ENCODE measurements at regions not wholly inside any gene's neighbourhood (a gene's known extent, or its start where the extent isn't known, plus 50 kb on each side); places are given as distances from the start of the nearest gene placed in this dataset.
A peak's percentile ranks its signal among the peaks of the same experiment; 100 is the strongest.

- TF ChIP-seq CEBPZ (IDR thresholded peaks at IDR 0.05; ENCODE audit: low read length) = no peak
- TF ChIP-seq GATAD1 (CRISPR knock-in tag; IDR thresholded peaks at IDR 0.05) = no peak
- TF ChIP-seq, protein P1, sequence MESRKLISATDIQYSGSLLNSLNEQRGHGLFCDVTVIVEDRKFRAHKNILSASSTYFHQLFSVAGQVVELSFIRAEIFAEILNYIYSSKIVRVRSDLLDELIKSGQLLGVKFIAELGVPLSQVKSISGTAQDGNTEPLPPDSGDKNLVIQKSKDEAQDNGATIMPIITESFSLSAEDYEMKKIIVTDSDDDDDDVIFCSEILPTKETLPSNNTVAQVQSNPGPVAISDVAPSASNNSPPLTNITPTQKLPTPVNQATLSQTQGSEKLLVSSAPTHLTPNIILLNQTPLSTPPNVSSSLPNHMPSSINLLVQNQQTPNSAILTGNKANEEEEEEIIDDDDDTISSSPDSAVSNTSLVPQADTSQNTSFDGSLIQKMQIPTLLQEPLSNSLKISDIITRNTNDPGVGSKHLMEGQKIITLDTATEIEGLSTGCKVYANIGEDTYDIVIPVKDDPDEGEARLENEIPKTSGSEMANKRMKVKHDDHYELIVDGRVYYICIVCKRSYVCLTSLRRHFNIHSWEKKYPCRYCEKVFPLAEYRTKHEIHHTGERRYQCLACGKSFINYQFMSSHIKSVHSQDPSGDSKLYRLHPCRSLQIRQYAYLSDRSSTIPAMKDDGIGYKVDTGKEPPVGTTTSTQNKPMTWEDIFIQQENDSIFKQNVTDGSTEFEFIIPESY (CRISPR knock-in tag; IDR thresholded peaks at IDR 0.05) = no peak
- no peak for TF ChIP-seq TMF1 (CRISPR knock-in tag; IDR thresholded peaks at IDR 0.05; ENCODE audit: low read depth)
- no peak for TF ChIP-seq ELK4 (CRISPR knock-in tag; IDR thresholded peaks at IDR 0.05; ENCODE audit: borderline replicate concordance)
- TF ChIP-seq ZBTB2 (CRISPR knock-in tag; IDR thresholded peaks at IDR 0.05; ENCODE audit: low read depth) = peak; percentile 9; the same call in 1 of the 2 replicates
- TF ChIP-seq ZBTB1 (CRISPR knock-in tag; IDR thresholded peaks at IDR 0.05; ENCODE audit: borderline replicate concordance) = no peak
- TF ChIP-seq MZF1 (CRISPR knock-in tag; IDR thresholded peaks at IDR 0.05; ENCODE audit: borderline replicate concordance) = no peak
- no peak for TF ChIP-seq ZNF687 (CRISPR knock-in tag; IDR thresholded peaks at IDR 0.05)
- no peak for TF ChIP-seq CBX5 (CRISPR knock-in tag; IDR thresholded peaks at IDR 0.05; ENCODE audit: borderline replicate concordance)
- no peak for TF ChIP-seq SALL1 (CRISPR knock-in tag; IDR thresholded peaks at IDR 0.05)
- TF ChIP-seq NPAS2 (CRISPR knock-in tag; IDR thresholded peaks at IDR 0.05; ENCODE audit: borderline replicate concordance) = no peak
- TF ChIP-seq ZNF737 (CRISPR knock-in tag; IDR thresholded peaks at IDR 0.05; ENCODE audit: borderline replicate concordance) = 0 out of 2 replicates have a peak, but pooled peaks have one; percentile 38
- TF ChIP-seq ZFP90 (CRISPR knock-in tag; IDR thresholded peaks at IDR 0.05; ENCODE audit: borderline replicate concordance) = no peak
- TF ChIP-seq ZNF614 (CRISPR knock-in tag; IDR thresholded peaks at IDR 0.05; ENCODE audit: borderline replicate concordance) = no peak
- TF ChIP-seq ZNF432 (CRISPR knock-in tag; IDR thresholded peaks at IDR 0.05; ENCODE audit: borderline replicate concordance) = no peak
These were observed 90.1 kb upstream of the GSE1 start (continued) for GRCh38 chr16:85522842-85523601.
